Left kidney (tissue), 1 donor: ENCODE measurements at regions not wholly inside any gene's neighbourhood (a gene's known extent, or its start where the extent isn't known, plus 50 kb on each side); places are given as distances from the start of the nearest gene placed in this dataset.

Experiments
- DNase-seq: peaks from one replicate; pipeline ENCODE4 v3.0.0-alpha.2; 2013

DNA sequence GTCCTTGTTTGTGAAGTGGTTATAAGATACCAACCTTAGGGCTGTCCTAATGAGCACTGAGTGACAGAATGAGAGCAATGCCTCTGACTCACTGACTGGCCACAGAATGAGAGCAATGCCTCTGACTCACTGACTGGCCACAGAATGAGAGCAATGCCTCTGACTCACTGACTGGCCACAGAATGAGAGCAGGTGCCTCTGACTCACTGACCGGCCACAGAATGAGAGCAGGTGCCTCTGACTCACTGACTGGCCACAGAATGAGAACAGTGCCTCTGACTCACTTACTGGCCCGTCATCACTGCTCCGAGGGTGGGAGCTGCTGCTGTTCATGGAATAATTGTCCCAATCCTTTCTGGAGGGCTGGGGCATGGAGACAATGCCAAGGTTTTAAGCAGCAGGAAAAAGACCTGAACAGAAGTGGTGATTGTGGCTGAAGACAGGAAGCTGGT, 265.2 kb upstream of the PPP2R2D start:
- DNase-seq = no peak

- no peak for DNase-seq
Observed at GRCh38 chr10:131636116-131636515, 264.7 kb upstream of the PPP2R2D start.

- DNase-seq = no peak
Observed at GRCh38 chr10:131636841-131637724, 263.7 kb upstream of the PPP2R2D start.

DNA sequence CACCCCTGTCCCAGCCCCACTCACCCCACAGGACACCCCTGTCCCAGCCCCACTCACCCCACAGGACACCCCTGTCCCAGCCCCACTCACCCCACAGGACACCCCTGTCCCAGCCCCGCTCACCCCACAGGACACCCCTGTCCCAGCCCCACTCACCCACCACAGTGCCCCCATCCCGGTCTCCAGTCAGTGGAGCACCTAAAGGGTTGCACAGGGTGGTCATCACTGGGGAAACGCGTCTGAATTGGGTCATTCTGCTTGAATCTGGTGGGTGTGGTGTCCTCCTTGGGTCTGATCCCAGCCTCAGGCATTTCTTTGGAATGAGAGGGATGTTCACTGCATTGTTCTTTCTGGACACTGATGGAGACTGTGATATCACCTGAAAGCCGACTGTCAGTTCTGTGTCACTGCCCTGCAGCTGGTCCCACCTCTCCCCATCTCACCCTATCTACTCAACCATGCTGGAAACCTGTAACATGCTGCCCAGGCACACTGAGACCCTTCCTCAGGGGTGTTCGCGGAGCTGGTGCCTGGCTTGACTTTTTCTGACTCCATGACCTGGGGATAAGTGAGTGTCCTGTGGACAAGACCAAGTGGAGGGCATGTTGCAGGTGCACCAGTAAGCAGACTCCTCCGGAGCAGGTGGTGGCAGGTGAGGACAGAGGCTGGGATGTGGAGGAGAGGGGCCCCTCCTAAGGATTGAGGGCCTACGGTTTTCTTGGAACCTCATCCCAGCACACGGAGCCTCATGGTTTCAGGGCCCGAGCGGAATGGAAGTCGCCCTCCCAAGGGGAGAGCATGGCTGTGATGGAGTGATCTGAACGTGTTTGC, 262.5 kb upstream of the PPP2R2D start:
- no peak for DNase-seq

- DNase-seq = no peak
Observed at GRCh38 chr10:131638880-131639278, 261.9 kb upstream of the PPP2R2D start.

DNA sequence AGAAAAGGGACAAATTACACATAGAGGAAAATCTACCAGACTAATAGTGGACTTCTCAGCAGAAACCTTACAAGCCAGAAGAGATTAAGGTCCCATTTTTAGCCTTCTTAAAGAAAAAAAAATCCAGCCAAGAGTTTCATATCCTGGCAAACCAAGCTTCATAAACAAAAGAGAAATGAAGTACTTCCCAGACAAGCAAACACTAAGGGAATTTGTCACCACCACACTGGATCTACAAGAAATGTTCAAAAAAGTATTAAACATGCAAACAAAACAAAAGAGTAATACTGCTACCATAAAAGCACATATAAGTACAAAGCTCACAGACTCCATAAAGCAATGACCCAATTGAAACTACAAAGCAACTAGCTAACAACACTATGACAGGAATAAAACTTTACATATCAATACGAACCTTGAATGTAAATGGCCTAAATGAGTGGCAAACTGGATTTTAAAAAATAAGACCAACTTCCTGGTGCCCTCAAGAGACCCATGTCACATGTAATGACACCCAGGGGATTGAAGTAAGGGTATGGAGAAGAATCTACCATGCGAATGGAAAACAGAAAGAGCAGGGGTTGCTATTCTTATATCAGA, 260.7 kb upstream of the PPP2R2D start:
- DNase-seq = no peak

- DNase-seq = no peak
Observed at GRCh38 chr10:131641231-131641630, 259.6 kb upstream of the PPP2R2D start.

- no peak for DNase-seq
Observed at GRCh38 chr10:131641898-131642297, 258.9 kb upstream of the PPP2R2D start.

- DNase-seq = no peak
Observed at GRCh38 chr10:131642966-131643365, 257.8 kb upstream of the PPP2R2D start.

DNA sequence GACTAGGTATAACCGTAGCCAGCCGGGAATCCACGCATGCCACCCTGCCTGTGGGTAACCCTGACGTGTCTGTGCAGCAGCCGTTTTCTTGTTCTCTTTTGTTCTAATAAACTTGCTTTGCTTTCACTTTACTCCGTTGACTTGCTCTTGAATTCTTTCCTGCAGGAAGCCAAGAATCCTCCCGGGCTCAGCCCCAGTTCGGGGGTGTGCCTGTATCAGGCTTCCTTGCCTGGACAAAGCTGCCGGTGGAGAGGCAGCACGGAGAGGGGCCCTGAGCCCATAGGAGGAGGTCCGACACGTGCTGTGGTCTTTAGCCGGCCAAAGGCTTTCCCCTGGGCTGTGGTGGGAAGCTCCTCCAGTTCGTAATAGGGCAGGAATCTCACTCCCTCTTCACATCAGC, 256.5 kb upstream of the PPP2R2D start:
- no peak for DNase-seq

DNA sequence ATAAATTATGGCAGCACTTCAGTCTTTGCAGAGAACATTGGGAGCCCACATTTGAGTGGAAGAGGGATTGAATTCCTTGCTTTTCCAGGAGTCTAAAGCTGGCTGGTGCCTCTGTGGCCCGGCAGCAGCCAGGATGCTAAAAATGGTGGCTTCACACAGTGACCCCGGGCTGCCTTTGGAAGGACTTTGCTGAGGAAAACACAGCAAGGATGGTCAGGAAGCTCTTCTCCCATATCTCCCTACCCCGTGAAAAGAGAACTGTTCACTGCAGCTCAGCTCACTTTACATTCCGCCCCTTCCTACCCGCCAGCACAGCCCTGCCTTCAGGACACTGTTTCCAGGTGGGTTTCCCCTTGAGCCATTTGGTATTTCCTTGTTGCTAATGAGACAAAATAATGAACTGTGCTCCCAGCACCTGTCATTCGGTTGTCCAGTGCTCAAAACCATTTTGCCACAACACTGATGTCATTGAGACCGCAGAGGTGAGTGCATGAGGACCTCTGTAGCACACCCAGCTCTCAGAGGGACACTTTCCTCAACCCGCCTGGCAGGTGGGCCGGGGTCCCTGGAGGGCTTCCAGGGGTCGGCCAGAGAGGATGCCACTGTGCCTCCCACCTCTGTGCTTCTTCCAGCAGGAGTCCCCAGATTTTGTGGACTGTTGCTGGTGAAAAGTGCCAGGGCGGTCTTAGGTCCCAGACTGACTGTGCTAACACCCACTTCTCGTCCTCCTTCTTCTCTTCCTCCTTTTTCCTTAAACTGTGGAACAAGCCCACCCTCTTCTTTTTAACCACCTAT, 255.7 kb upstream of the PPP2R2D start:
- no peak for DNase-seq

GRCh38 chr10:131645756-131646155, 255.1 kb upstream of the PPP2R2D start:
- DNase-seq = no peak

DNA sequence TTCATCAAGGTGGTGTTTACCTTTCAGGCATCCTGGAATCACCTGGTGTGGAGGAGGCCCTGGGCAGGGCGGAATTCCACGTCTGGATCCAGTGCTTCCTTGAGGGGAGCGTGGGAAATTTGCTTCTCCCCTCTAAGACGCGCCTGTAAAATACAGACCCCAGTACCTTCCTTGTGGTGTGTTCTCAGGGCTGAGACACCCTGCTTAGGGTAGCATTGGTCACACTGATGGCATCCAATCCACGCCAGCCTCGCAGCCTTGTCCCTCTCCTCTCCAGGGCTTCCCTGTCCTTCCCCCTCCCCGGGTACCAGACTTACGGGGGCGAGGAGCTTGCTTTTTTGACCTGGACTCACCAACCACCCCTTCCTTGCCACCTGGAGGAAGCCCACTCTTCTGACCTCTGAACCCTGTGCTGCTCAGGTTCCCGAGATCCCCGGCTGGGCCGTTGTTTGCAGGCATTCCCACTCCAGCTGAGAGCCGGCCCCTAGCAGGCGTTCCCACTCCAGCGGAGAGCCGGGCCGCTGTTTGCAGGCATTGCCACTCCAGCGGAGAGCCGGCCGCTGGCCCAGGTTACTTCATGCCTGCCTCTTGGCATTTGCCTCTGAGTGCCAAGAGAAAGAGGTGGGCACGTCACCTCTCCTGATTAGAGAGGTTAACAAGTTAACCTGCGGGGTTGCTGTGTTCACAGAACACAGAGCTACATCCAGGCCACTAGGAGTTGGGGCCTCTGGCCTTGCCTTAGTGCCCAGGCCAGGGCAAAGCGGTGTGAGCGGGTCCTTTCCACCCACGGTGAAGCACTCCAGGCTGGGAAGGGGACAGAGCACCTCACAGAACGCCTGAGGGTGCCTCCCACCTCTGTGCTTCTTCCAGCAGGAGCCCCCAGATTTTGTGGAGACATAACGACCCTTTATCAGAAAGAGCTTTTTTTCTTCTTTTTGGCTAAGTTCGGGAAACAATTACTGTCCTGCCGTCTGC, 254.0 kb upstream of the PPP2R2D start:
- DNase-seq = no peak

GRCh38 chr10:131647789-131648188, 253.0 kb upstream of the PPP2R2D start:
- DNase-seq = no peak

DNA sequence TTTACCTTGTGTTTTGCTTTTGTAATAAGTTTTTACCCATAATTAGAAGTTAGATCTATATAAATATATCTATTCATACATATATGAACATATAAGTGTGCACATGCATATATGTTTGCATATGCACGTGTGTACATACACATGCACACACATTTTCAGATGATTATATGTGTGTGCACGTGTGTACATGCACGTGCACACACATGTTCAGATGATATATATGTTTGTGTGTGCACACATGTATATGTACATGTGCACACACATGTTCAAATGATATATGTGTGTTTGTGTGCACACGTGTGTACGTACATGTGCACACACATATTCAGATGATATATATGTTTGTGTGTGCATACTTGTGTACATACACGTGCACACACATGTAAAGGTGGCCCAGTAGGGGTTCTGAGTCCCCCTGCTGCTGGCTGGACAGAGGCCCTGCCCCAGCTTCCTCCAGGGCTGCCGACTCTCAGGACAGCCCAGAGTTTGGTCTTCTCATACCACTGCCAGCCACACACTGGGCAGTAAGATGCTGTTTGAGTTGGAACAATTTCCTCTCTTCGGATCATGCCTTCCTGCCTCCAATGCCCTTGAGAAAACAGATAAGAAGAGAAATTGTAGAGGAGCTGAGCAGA, 252.3 kb upstream of the PPP2R2D start:
- no peak for DNase-seq

GRCh38 chr10:131649617-131650016, 251.2 kb upstream of the PPP2R2D start:
- DNase-seq = no peak

DNA sequence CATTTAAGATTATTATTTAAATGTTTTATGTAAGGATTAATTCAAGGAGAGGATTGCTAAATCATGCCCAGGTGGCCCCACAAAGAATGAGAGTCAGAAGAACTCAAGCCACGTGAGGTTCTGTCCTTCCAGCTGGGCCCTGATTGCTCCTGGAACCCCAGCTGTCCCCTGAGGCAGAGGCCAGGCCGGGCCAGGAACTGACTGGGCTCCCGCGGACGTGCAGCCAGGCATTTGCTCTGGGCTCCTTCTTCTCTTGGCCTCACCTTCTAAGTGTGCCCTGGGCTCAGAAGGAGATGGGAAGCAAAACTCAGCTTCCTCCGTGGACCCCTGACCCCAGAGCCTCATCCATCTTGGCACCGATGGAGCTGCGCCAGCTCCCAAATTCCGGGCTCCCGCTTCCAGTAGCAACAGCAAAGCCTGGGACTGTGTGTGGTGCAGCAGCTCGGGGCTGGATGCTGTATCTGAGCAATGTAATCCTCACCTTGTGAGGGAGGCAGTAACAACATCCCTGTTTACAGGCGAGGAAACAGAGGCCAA, 250.6 kb upstream of the PPP2R2D start:
- no peak for DNase-seq

GRCh38 chr10:131650771-131651673, 249.8 kb upstream of the PPP2R2D start:
- no peak for DNase-seq
